GM12873 (cell line): ENCODE measurements at regions not wholly inside any gene's neighbourhood (a gene's known extent, or its start where the extent isn't known, plus 50 kb on each side); places are given as distances from the start of the nearest gene placed in this dataset.

ENCODE experiments used
- CTCF ChIP-seq: IDR thresholded peaks from 2 replicates; pipeline ENCODE4 v1.5.1; 2012; ENCODE audit warnings: low read depth, mild to moderate bottlenecking, moderate library complexity, low read length, control low read depth; ENCODE audit not compliant: insufficient read depth; ENCODE audit errors: missing control alignments

GRCh38 chrX:129316461-129316860 is 206.8 kb downstream of the SMARCA1 start:
- no peak for TF ChIP-seq CTCF

- no peak for TF ChIP-seq CTCF
These were observed 213.3 kb downstream of the SMARCA1 start for GRCh38 chrX:129310000-129310399.

- TF ChIP-seq CTCF, result no peak
These were observed 260.4 kb downstream of the SMARCA1 start for GRCh38 chrX:129262912-129263311.

- TF ChIP-seq CTCF, result peak; percentile 28
These were observed 267.8 kb downstream of the SMARCA1 start for GRCh38 chrX:129255516-129255915.

GRCh38 chrX:129249563-129249962 is 273.7 kb downstream of the SMARCA1 start:
- no peak for TF ChIP-seq CTCF

- no peak for TF ChIP-seq CTCF
These were observed 275.6 kb downstream of the SMARCA1 start for GRCh38 chrX:129247642-129248041.

- no peak for TF ChIP-seq CTCF
These were observed 283.9 kb downstream of the SMARCA1 start for GRCh38 chrX:129239371-129239770.
